IPS-18a (cell line): ENCODE measurements at regions not wholly inside any gene's neighbourhood (a gene's known extent, or its start where the extent isn't known, plus 50 kb on each side); places are given as distances from the start of the nearest gene placed in this dataset.

Experiments
- H3K27ac ChIP-seq: one replicate; pipeline ENCODE4 v1.5.1; 2013; ENCODE audit warnings: low read length
- H3K27me3 ChIP-seq: one replicate; pipeline ENCODE4 v1.6.1; 2013; ENCODE audit warnings: mild to moderate bottlenecking, low read length; ENCODE audit not compliant: control insufficient read depth, insufficient read depth
- H3K36me3 ChIP-seq: one replicate; pipeline ENCODE4 v1.6.1; 2013; ENCODE audit warnings: low read depth, low read length; ENCODE audit not compliant: control insufficient read depth
- H3K4me1 ChIP-seq: one replicate; pipeline ENCODE4 v1.6.1; 2013; ENCODE audit warnings: low read depth, low read length; ENCODE audit not compliant: control insufficient read depth
- H3K4me3 ChIP-seq: one replicate; pipeline ENCODE4 v1.5.1; 2013; ENCODE audit warnings: low read length
- H3K9ac ChIP-seq: one replicate; pipeline ENCODE4 v1.6.1; 2013; ENCODE audit warnings: mild to moderate bottlenecking, low read length, moderate library complexity
- H3K9me3 ChIP-seq: one replicate; pipeline ENCODE4 v1.6.1; 2013; ENCODE audit warnings: low read depth, low read length; ENCODE audit not compliant: control insufficient read depth

DNA sequence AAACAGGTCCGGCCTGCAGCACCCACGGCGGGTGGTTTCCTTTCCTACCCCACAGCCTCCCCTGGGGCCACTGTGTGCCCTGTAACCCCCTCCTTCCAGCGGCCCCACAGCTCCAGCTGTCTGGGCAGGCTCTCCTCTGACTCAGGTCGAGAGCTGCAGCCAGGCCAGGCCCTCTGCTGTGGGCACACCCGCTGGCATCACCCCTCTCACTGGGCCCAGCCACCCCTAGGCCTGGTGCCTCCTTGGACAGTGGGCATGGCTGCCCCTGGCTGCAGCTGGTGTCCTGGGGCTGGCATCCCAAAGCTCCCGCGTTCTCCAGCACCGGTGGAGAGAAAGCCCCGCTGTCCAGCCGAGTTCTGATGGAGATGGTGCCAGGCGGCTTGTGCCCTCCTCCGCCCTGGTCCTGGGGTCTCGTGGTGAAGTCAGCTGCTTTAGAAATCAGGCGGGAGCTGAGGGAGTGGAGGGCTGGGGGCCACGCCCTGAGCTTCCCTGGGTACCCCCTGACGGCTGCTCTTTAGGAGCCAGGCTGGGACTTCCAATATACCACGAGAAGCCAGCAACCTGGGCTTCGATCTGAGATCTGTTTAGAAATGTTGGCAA is 114.9 kb downstream of the KIF26A start:
- Histone ChIP-seq H3K9me3 (no peaks in the 10 kb centered on the region), H3K27ac (no peak overlapping the region), H3K4me3 (no peak overlapping the region), H3K36me3 (no peaks in the 10 kb centered on the region), H3K4me1 (no peaks in the 10 kb centered on the region), H3K9ac (no peak overlapping the region), H3K27me3 (no peaks in the 10 kb centered on the region)

DNA sequence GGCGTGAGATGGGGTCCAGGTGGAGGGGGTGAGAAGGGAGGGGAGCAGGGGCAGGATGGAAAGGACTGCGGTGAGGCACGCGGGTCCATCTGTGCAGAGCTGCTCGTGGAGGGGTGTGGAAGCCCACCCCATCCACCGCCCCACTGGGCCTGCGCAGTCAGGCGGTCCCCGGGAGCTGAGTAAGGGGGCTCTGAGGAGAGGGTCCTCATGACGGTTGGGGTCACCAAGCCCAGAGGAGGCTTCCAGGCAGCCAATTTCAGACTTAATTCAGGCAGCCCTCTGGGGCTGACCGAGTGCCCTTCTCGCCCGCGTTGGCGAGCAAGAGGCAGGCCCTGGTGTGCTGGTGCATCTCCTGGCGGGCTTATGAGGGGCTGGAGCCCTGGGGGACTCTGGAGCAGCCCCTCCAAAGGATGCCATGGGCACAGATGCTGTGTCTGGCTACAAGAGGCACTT is 115.5 kb downstream of the KIF26A start:
- no peaks in the 10 kb centered on the region for H3K9me3 ChIP-seq
- no peaks in the 10 kb centered on the region for H3K36me3 ChIP-seq
- H3K4me3 ChIP-seq: no peak overlapping the region
- no peaks in the 10 kb centered on the region for H3K27me3 ChIP-seq
- H3K27ac ChIP-seq: no peak overlapping the region
- no peaks in the 10 kb centered on the region for H3K4me1 ChIP-seq
- H3K9ac ChIP-seq: no peak overlapping the region

DNA sequence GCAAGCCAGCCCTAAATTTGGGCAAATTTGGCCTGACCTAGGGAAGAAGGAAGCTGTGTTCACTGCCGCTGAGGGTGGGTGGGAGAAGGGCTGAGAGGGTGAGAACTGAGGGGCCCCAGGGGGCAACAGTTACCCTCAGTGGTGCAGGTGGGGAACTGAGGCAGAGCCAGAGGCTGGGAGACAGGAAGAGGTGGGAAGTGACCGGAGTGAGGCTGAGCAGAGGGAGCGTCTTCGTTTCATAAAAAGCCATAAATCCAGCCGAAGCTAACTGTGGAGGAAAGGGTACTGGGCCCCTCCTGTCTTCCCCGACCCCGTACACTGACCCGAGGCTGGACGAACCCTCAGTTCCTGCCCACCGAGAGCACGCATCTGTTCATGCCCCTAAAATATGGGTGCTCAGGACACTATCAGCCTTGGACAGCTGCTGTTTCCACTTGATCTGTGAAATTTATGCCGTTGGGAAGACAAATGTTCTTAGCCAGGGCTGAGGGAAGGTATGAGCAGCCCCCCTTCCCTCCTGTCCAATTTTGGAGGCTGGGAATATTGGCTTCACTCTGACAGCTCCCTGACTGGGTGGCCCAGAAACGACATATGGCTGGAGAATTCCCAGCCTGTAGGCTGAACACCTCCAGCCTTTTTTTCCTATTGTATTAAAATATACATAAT is 116.5 kb downstream of the KIF26A start:
- no peak overlapping the region for H3K9ac ChIP-seq
- no peaks in the 10 kb centered on the region for H3K27me3 ChIP-seq
- no peaks in the 10 kb centered on the region for H3K36me3 ChIP-seq
- no peaks in the 10 kb centered on the region for H3K9me3 ChIP-seq
- H3K27ac ChIP-seq: no peak overlapping the region
- H3K4me1 ChIP-seq: no peaks in the 10 kb centered on the region
- no peak overlapping the region for H3K4me3 ChIP-seq

DNA sequence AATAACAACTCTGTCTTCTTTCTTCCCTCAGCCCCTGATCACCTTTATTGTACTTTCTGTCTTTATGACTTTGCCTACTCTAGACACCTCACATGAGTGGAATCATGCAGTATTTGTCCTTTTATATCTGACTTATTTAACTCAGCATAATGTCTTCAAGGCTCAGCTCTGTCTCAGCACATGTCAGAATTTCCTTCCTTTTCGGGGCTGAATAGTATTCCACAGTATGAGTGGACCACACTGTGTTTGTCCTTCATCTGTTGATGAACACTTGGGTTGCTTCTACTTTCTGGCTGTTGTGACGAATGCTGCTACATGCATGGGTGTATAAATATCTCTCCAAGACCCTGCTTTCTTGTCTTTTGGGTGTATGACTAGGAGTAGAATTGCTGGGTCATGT is 117.6 kb downstream of the KIF26A start:
- Histone ChIP-seq H3K27me3 (no peaks in the 10 kb centered on the region), H3K9ac (no peak overlapping the region), H3K4me1 (no peaks in the 10 kb centered on the region), H3K4me3 (no peak overlapping the region), H3K9me3 (no peaks in the 10 kb centered on the region), H3K27ac (no peak overlapping the region), H3K36me3 (no peaks in the 10 kb centered on the region)

DNA sequence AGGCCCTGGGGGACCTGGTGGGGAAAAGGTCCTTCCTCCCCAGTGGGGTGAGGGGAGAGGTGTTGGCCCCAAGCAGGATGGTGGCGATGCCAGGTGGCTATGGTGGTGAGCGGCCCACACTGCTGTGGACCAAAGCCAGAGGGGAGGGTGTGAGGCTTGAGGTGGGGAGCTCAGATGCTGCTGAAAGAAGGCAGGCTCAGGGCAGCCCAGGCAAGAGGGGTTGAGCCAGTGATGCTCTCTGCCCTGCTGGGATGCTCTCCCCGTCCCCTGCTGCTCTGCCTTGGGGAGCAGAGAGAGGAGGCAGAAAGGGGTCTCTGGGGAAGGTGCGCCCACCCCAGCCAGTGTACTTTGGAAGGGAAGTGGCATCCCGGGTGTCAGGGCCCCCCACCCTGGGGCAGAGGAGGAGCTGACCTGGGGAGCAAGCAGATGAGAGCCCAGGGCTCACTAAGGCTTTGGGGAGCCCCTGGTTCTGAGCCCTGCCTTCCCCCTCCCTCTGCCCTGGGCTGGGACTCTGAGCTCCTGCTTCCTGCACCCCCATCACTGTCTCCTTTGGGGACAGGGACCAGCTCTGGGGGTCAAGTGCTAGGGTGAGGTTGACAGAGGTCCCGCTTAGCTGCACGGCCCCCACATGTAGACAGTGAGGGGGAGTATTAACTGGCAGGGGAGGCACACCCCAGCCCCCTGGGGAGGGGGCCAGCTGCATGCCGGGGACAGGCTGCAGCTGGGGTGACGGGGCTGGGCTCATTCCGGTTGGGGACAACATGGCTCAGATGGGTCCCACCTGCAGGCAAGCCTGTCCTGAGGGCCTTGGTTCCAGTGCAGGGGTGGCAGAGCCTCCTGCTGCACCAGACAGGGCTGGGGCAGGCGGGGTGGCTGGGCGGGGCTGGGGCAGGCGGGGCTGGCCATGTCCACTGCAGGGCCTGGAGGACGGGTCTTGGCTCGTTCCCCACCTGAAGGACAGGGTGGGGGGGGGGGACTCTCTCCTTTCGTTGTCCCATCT is 124.4 kb downstream of the KIF26A start:
- Histone ChIP-seq H3K27ac (no peak overlapping the region), H3K9me3 (no peaks in the 10 kb centered on the region), H3K27me3 (no peaks in the 10 kb centered on the region), H3K36me3 (no peaks in the 10 kb centered on the region), H3K9ac (no peak overlapping the region), H3K4me1 (peaks cover 2% of the 10 kb centered on the region), H3K4me3 (no peak overlapping the region)

DNA sequence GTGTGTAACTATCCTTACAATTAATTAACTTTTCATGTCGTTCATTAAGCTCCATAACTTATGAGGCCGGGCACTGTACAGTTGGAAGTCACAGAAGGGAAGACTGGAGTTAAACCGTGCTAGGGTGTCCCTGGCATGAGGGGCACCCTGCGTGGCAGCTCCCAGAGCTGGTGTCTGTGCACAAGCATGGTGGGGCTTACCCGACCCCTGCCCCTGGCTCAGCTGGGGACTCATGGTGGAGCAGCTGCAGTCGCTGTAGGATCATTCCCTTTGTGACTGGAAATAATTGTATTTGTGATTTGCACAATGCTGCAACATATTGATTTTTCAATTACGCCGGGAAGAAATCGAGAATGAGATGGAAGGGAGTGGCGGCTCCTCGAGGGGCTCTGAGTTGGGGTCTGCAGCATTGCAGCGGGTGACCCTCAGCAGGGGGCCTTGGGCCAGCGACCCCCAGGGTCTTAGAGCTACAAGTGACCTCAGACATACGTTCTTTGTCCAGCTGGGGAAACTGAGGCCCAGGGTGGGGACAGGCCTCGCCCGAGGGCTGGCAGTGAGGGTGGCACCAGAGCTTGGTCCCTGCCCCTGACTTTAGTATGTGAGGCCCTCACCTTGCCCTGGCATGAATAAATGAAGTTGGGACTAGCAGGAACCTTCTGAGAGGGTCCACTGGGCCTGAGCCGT is 125.4 kb downstream of the KIF26A start:
- H3K4me3 ChIP-seq: no peak overlapping the region
- no peaks in the 10 kb centered on the region for H3K27me3 ChIP-seq
- H3K9me3 ChIP-seq: no peaks in the 10 kb centered on the region
- no peak overlapping the region for H3K9ac ChIP-seq
- H3K4me1 ChIP-seq: peaks cover 7% of the 10 kb centered on the region
- H3K36me3 ChIP-seq: no peaks in the 10 kb centered on the region
- H3K27ac ChIP-seq: no peak overlapping the region

DNA sequence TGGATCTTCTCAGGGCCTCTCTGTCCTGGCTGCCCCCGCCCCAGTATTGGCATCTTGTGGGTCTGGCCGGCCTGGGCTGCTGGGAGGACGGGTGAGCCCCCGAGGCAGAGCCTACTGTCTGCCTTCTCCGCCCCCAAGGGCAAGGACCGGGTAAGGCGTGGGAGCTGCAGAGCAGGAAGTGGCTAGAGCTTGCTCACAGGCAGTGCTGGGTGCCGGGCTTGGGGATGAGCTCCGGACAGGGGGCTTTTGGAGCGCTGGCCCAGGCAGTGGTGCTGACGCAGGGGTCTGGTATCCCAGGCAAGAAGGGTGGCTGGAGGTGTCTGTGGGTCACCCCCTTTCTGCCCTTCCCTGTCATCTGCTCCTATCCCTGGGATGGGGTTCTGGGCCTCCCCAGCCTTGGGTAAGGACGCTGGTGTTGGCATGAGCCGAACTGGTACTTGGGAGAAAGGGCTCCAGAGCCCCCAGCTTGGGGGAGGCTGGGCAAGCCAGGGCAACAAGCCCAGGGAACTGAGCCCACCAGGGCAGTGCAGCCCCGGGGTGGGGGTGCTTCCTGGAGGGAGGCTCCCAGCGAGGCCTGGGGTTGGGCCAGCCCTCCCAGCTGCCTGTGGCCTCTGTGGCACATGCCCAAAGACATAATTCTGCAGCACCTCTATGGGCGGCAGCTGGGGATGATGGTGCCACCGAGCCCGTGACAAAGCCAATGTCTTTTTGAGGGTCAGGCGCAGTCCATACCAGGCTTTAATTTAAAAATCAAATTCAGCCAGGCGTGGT is 126.3 kb downstream of the KIF26A start:
- Histone ChIP-seq H3K4me1 (peaks cover 9% of the 10 kb centered on the region), H3K27ac (no peak overlapping the region), H3K9ac (no peak overlapping the region)

DNA sequence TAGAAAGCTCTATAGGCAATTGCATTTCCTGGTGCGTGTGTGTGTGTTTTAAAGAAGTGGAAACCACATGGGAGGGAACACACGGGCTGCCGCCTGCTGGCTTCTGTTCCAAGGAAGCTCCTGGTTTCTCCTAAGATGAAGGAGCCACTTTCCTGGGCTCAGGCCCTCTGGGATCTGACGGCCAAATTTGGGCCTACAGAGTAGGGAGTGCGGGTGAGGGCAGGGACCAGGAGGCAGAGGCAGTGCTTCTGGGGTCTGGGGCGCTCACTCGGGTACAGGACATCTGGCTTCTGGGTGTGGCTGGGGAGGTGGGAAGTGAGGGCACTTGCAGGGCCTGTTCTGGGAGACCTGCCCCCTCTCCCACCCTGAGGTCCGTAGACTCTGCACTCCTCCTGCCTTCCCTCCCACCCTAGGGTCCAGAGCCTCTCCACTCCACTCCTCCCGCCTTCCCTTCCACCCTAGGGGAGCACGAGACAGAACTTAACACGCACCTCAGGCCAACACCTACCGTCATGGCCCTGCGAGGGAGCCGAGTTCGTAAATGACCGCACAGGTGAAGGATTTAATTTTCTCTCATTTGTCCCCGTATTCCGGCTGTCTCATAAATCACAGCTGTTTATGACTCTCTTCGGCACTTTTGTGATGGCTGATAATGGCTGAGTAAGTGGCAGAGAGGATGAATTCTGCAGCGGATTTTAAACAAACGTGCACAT is 127.7 kb downstream of the KIF26A start:
- Histone ChIP-seq H3K9ac (no peak overlapping the region), H3K4me3 (no peak overlapping the region), H3K9me3 (no peaks in the 10 kb centered on the region), H3K36me3 (no peaks in the 10 kb centered on the region), H3K27me3 (no peaks in the 10 kb centered on the region), H3K27ac (no peak overlapping the region), H3K4me1 (peaks cover 9% of the 10 kb centered on the region)

More for the DNA sequence above, 126.3 kb downstream of the KIF26A start:
- no peak overlapping the region for H3K4me3 ChIP-seq
- H3K36me3 ChIP-seq: no peaks in the 10 kb centered on the region
- no peaks in the 10 kb centered on the region for H3K9me3 ChIP-seq
- H3K27me3 ChIP-seq: no peaks in the 10 kb centered on the region

DNA sequence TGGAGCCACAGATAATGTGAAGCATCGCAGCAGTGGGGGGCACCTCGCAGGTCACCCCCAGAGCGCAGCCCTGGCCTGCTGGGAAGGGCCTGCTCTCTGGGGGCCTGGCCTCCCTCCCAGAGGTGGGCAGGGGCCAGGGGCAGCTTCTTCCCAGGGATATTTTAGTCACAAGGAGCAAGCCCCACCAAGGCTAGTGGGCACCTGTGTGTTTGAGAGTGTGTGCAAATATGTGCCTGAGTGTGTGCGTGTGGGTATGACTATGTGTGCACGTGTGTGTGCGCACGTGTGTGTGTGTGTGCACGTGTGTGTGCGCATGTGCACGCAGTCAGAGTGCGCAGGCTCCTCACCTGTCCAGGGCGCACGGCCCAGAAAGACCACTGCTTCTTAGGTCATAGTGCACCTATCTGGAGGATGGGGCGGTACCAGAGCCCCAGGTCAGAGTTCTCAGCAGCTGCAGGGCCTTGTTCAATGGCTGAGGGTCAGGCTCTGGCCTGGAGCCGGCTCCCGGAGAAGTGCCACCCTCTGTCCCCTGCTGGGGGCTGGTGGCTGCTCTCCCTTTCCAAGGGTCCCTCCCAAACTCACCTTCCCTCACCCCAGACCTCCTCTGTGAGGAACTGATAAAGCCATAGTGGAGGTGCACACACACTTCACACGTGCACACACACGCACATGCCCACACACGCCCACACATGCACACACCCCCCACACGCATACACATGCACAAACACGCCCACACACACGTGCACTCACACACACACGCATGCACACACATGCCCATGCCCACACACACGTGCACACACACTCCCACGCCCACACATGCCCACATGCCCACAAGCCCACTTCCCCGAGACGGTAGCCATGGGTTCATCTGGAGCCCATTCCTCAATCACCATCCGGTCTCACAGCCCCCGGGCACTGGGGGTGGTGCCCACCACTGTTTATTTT is 128.5 kb downstream of the KIF26A start:
- Histone ChIP-seq H3K4me3 (no peak overlapping the region), H3K36me3 (no peaks in the 10 kb centered on the region), H3K9me3 (no peaks in the 10 kb centered on the region), H3K27ac (no peak overlapping the region), H3K9ac (no peak overlapping the region), H3K27me3 (no peaks in the 10 kb centered on the region), H3K4me1 (peaks cover 9% of the 10 kb centered on the region)
